H9 (cell line): ENCODE measurements at regions not wholly inside any gene's neighbourhood (a gene's known extent, or its start where the extent isn't known, plus 50 kb on each side); places are given as distances from the start of the nearest gene placed in this dataset.

Source experiments
- DNase-seq: peaks from one replicate; pipeline ENCODE4 v3.0.0-alpha.2; 2017
- H2AFZ ChIP-seq: one replicate; pipeline ENCODE4 v1.6.1; 2013; ENCODE audit warnings: mild to moderate bottlenecking, low read length, control low read depth, moderate library complexity
- H2AK5ac ChIP-seq: 2 replicates; pipeline ENCODE4 v1.6.1; 2013; ENCODE audit warnings: low read length, control low read depth, mixed read lengths; ENCODE audit not compliant: insufficient read length
- H2BK120ac ChIP-seq: one replicate; pipeline ENCODE4 v1.6.1; 2013; ENCODE audit warnings: low read depth, mild to moderate bottlenecking, low read length, control low read depth, inconsistent platforms; ENCODE audit not compliant: poor library complexity, severe bottlenecking
- H2BK12ac ChIP-seq: 2 replicates; pipeline ENCODE4 v1.6.1; 2013; ENCODE audit warnings: low read length, control low read depth, mixed read lengths, low read depth; ENCODE audit not compliant: insufficient read length
- H2BK15ac ChIP-seq: 2 replicates; pipeline ENCODE4 v1.6.1; 2013; ENCODE audit warnings: low read depth, low read length, control low read depth
- H2BK20ac ChIP-seq: one replicate; pipeline ENCODE4 v1.6.1; 2013; ENCODE audit warnings: low read depth, mild to moderate bottlenecking, low read length, control low read depth, inconsistent platforms; ENCODE audit not compliant: poor library complexity, severe bottlenecking
- H2BK5ac ChIP-seq: 2 replicates; pipeline ENCODE4 v1.6.1; 2013; ENCODE audit warnings: low read length, control low read depth, mixed read lengths; ENCODE audit not compliant: insufficient read length
- H3K14ac ChIP-seq: 2 replicates; pipeline ENCODE4 v1.6.1; 2013; ENCODE audit warnings: low read length, control low read depth; ENCODE audit not compliant: insufficient read depth
- H3K18ac ChIP-seq: 2 replicates; pipeline ENCODE4 v1.6.1; 2013; ENCODE audit warnings: low read depth, mild to moderate bottlenecking, mixed read lengths, low read length, control low read depth; ENCODE audit not compliant: insufficient read length
- H3K23ac ChIP-seq: 2 replicates; pipeline ENCODE4 v1.6.1; 2013; ENCODE audit warnings: low read length, control low read depth, mixed read lengths, low read depth; ENCODE audit not compliant: insufficient read length
- H3K23me2 ChIP-seq: 2 replicates; pipeline ENCODE4 v1.6.1; 2013; ENCODE audit warnings: low read depth, mild to moderate bottlenecking, mixed read lengths, low read length, control low read depth; ENCODE audit not compliant: insufficient read length, poor library complexity, severe bottlenecking
- H3K27ac ChIP-seq: 2 replicates; pipeline ENCODE4 v1.5.1; 2013; ENCODE audit warnings: low read length, control low read depth, mixed read lengths, low read depth; ENCODE audit not compliant: insufficient read length
- H3K27me3 ChIP-seq: 2 replicates; pipeline ENCODE4 v1.6.1; 2013; ENCODE audit warnings: low read length, control low read depth, inconsistent platforms; ENCODE audit not compliant: insufficient read depth
- H3K4ac ChIP-seq: 2 replicates; pipeline ENCODE4 v1.6.1; 2013; ENCODE audit warnings: low read depth, mild to moderate bottlenecking, control low read depth, inconsistent platforms, low read length, moderate library complexity
- H3K4me1 ChIP-seq: 2 replicates; pipeline ENCODE4 v1.6.1; 2013; ENCODE audit warnings: low read length, control low read depth, inconsistent platforms; ENCODE audit not compliant: insufficient read depth
- H3K4me2 ChIP-seq: 2 replicates; pipeline ENCODE4 v1.6.1; 2013; ENCODE audit warnings: low read length, control low read depth, mixed read lengths; ENCODE audit not compliant: insufficient read length, insufficient read depth
- H3K56ac ChIP-seq: 2 replicates; pipeline ENCODE4 v1.6.1; 2013; ENCODE audit warnings: low read depth, mild to moderate bottlenecking, mixed read lengths, low read length, control low read depth; ENCODE audit not compliant: insufficient read length
- H3K79me1 ChIP-seq: 2 replicates; pipeline ENCODE4 v1.6.1; 2013; ENCODE audit warnings: low read depth, mild to moderate bottlenecking, moderate library complexity, low read length, control low read depth, inconsistent platforms; ENCODE audit not compliant: insufficient read depth, poor library complexity, severe bottlenecking
- H3K79me2 ChIP-seq: 2 replicates; pipeline ENCODE4 v1.6.1; 2013; ENCODE audit warnings: low read length, control low read depth, inconsistent platforms; ENCODE audit not compliant: insufficient read depth
- H3K9ac ChIP-seq: 2 replicates; pipeline ENCODE4 v1.6.1; 2013; ENCODE audit warnings: low read length, control low read depth, mixed read lengths; ENCODE audit not compliant: insufficient read length; ENCODE audit errors: extremely low read depth
- H3K9me3 ChIP-seq: one replicate; pipeline ENCODE4 v1.6.1; 2013; ENCODE audit warnings: low read depth, low read length, inconsistent platforms; ENCODE audit not compliant: control insufficient read depth
- H3T11ph ChIP-seq: one replicate; pipeline ENCODE4 v1.6.1; 2013; ENCODE audit warnings: mild to moderate bottlenecking, low read length, control low read depth, inconsistent platforms
- H4K20me1 ChIP-seq: one replicate; pipeline ENCODE4 v1.6.1; 2013; ENCODE audit not compliant: control insufficient read depth, insufficient read length, insufficient read depth
- H4K5ac ChIP-seq: 2 replicates; pipeline ENCODE4 v1.6.1; 2013; ENCODE audit warnings: low read depth, mild to moderate bottlenecking, mixed read lengths, low read length, control low read depth; ENCODE audit not compliant: insufficient read length
- H4K8ac ChIP-seq: replicated peaks from 2 replicates; pipeline ENCODE4 v1.6.1; 2013; ENCODE audit warnings: low read length, control low read depth, mixed read lengths, low read depth; ENCODE audit not compliant: insufficient read length
- H4K91ac ChIP-seq: 2 replicates; pipeline ENCODE4 v1.6.1; 2013; ENCODE audit warnings: low read depth, mild to moderate bottlenecking, moderate library complexity, mixed read lengths, low read length, control low read depth; ENCODE audit not compliant: insufficient read length
- H3K27ac Mint-ChIP-seq, 3 experiments: 2 replicates in 2 of 3; 3 replicates in 1 of 3; pipeline ENCODE4 v1.8.0; 2020 to 2021; ENCODE audit warnings: mixed read lengths in 3 of 3, mild to moderate bottlenecking in 1 of 3, moderate library complexity in 1 of 3
- H3K27me3 Mint-ChIP-seq: 2 replicates; pipeline ENCODE4 v1.8.0; 2021; ENCODE audit warnings: low read depth, mild to moderate bottlenecking, moderate library complexity, mixed read lengths
- H3K36me3 Mint-ChIP-seq, 3 experiments: 2 replicates in 2 of 3; 3 replicates in 1 of 3; pipeline ENCODE4 v1.8.0; 2020 to 2021; ENCODE audit warnings: low read depth in 3 of 3, mixed read lengths in 3 of 3; ENCODE audit not compliant: insufficient read depth in 1 of 3
- H3K4me1 Mint-ChIP-seq, 2 experiments: 2 replicates each; pipeline ENCODE4 v1.8.0; 2020; ENCODE audit warnings: mixed read lengths in 2 of 2
- H3K4me3 Mint-ChIP-seq, 2 experiments: 2 replicates in 1 of 2; 3 replicates in 1 of 2; pipeline ENCODE4 v1.8.0; 2020 to 2021; ENCODE audit warnings: mild to moderate bottlenecking in 2 of 2, mixed read lengths in 2 of 2, moderate library complexity in 1 of 2
- H3K9me3 Mint-ChIP-seq, 2 experiments: 2 replicates in 1 of 2; 3 replicates in 1 of 2; pipeline ENCODE4 v1.8.0; 2020; ENCODE audit warnings: mild to moderate bottlenecking in 2 of 2, mixed read lengths in 2 of 2, moderate library complexity in 1 of 2
- WGBS: extraction: QIAGEN DNeasy Blood & Tissue Kit; methylation state at CpG from one replicate; pipeline ENCODE4 v1.1.7; 2013; ENCODE audit warnings: missing lambda C conversion rate, low lambda C conversion rate, mixed read lengths; ENCODE audit not compliant: insufficient read length; ENCODE audit errors: extremely low coverage; 5-methylcytosine and 5-hydroxymethylcytosine counted together
- TF ChIP-seq, protein P1 (sequence below): fragments of 200-600 bp; sonication (generic); conservative IDR thresholded peaks from 3 replicates; pipeline ENCODE4 v1.8.0; 2021; ENCODE audit warnings: antibody characterized with exemption, mild to moderate bottlenecking

DNA sequence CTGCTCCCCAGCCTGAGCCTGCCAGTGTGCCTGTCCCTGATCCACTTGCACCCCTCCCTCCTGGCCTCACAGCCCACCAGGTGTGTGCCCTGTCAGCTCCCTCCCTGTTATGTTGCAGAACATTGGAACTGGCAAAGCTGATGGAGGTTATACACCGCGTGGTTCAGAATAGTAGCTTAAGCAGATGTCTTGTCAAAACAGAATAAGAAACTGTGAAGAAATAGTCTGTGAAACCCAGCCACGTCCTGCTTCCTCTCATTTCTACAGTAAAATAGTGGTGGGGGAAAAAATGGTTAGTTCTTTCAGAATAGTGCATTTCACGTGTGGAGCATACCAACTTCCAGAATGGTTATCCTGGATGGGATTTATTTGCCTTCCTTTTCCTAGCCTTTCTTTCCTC is 161.2 kb upstream of the NAV2 start:
- WGBS, result no CpG with 5 or more reads among the region's 4 CpGs
- no peak overlapping the region for H2BK120ac ChIP-seq

More for the DNA sequence above, 161.2 kb upstream of the NAV2 start:
- Mint-ChIP-seq H3K9me3 (no peaks in the 10 kb centered on the region), H3K4me1 (peaks cover 7 to 23% of the 10 kb centered on the region in 2 experiments), H3K27ac (no peak overlapping the region; a peak in 1 of 7 replicates), H3K27me3 (no peaks in the 10 kb centered on the region; the same call in 1 of the 2 replicates), H3K4me3 (no peak overlapping the region), H3K36me3 (no peaks in the 10 kb centered on the region)
- Histone ChIP-seq H3K23ac (no peak overlapping the region), H3K4ac (no peak overlapping the region), H2BK20ac (no peak overlapping the region), H3K27ac (no peak overlapping the region), H3K79me2 (no peaks in the 10 kb centered on the region), H3K56ac (no peak overlapping the region), H2BK15ac (no peak overlapping the region), H3K79me1 (no peaks in the 10 kb centered on the region), H4K8ac (no peak overlapping the region), H2BK5ac (no peak overlapping the region), H4K5ac (no peak overlapping the region), H3K18ac (no peak overlapping the region), H2AK5ac (no peak overlapping the region), H3K14ac (no peak overlapping the region), H3K4me2 (no peak overlapping the region), H3K4me1 (0 out of 2 replicates have a peak, but pooled peaks cover 4% of the 10 kb centered on the region), H3K9me3 (no peaks in the 10 kb centered on the region), H3K9ac (no peak overlapping the region), H3K27me3 (no peaks in the 10 kb centered on the region; the same call in 1 of the 2 replicates), H2BK12ac (no peak overlapping the region), H2AFZ (no peak overlapping the region), H3K23me2 (no peaks in the 10 kb centered on the region), H3T11ph (no peak overlapping the region), H4K91ac (no peak overlapping the region), H4K20me1 (no peaks in the 10 kb centered on the region)
- DNase-seq, result no peak
- TF ChIP-seq, protein P1, sequence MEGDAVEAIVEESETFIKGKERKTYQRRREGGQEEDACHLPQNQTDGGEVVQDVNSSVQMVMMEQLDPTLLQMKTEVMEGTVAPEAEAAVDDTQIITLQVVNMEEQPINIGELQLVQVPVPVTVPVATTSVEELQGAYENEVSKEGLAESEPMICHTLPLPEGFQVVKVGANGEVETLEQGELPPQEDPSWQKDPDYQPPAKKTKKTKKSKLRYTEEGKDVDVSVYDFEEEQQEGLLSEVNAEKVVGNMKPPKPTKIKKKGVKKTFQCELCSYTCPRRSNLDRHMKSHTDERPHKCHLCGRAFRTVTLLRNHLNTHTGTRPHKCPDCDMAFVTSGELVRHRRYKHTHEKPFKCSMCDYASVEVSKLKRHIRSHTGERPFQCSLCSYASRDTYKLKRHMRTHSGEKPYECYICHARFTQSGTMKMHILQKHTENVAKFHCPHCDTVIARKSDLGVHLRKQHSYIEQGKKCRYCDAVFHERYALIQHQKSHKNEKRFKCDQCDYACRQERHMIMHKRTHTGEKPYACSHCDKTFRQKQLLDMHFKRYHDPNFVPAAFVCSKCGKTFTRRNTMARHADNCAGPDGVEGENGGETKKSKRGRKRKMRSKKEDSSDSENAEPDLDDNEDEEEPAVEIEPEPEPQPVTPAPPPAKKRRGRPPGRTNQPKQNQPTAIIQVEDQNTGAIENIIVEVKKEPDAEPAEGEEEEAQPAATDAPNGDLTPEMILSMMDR, result no peak
